CD14-positive monocyte (primary cell): ENCODE measurements at regions not wholly inside any gene's neighbourhood (a gene's known extent, or its start where the extent isn't known, plus 50 kb on each side); places are given as distances from the start of the nearest gene placed in this dataset.

ENCODE experiments used
- DNase-seq, 3 donors: peaks; one replicate each; pipeline ENCODE4 v3.0.0-alpha.2; 2011 to 2022
- H2AFZ ChIP-seq: 2 replicates; pipeline ENCODE4 v1.6.0; 2012; ENCODE audit warnings: mild to moderate bottlenecking, low read depth, low read length, inconsistent platforms; ENCODE audit not compliant: insufficient read depth, poor library complexity, severe bottlenecking
- H3K27ac ChIP-seq, 2 donors: 1 replicate in 1 of 2; 2 replicates in 1 of 2; pipeline ENCODE4 v1.5.1; 2012 to 2013; ENCODE audit warnings: low read length in 2 of 2, control low read depth in 1 of 2, inconsistent platforms in 1 of 2, low read depth in 1 of 2, mild to moderate bottlenecking in 1 of 2
- H3K27me3 ChIP-seq, 2 donors: one replicate each; pipeline versions ENCODE4 v1.6.0 to v1.6.1; 2011 to 2013; ENCODE audit warnings: low read length in 2 of 2; ENCODE audit not compliant: control insufficient read depth in 2 of 2, insufficient read depth in 2 of 2
- H3K36me3 ChIP-seq, 2 donors: replicated peaks in 1 of 2; 1 replicate in 1 of 2; 2 replicates in 1 of 2; pipeline versions ENCODE4 v1.5.1 to v1.6.1; 2012 to 2013; ENCODE audit warnings: low read length in 2 of 2, control low read depth in 1 of 2, inconsistent platforms in 1 of 2, mild to moderate bottlenecking in 1 of 2; ENCODE audit not compliant: insufficient read depth in 2 of 2, control insufficient read depth in 1 of 2
- H3K4me1 ChIP-seq, 2 donors: 1 replicate in 1 of 2; 2 replicates in 1 of 2; pipeline versions ENCODE4 v1.5.1 to v1.6.1; 2012 to 2013; ENCODE audit warnings: low read length in 2 of 2, control low read depth in 1 of 2, inconsistent platforms in 1 of 2, mild to moderate bottlenecking in 1 of 2, moderate library complexity in 1 of 2; ENCODE audit not compliant: insufficient read depth in 2 of 2, control insufficient read depth in 1 of 2
- H3K4me2 ChIP-seq: replicated peaks from 2 replicates; pipeline ENCODE3; 2012; ENCODE audit warnings: low read length, moderate library complexity, mild to moderate bottlenecking; ENCODE audit not compliant: poor library complexity, severe bottlenecking; ENCODE audit errors: extremely low read depth
- H3K4me3 ChIP-seq, 3 experiments: fragments of 200-600 bp in 1 of 3; sonication (generic) in 1 of 3; replicated peaks in 1 of 3; 1 replicate in 2 of 3; 2 replicates in 1 of 3; pipeline ENCODE4 v1.5.1; 2011 to 2013; ENCODE audit warnings: low read length in 3 of 3, mild to moderate bottlenecking in 3 of 3, control low read depth in 2 of 3, low read depth in 2 of 3, inconsistent platforms in 1 of 3, moderate library complexity in 1 of 3
- H3K79me2 ChIP-seq: 2 replicates; pipeline ENCODE4 v1.6.0; 2012; ENCODE audit warnings: mild to moderate bottlenecking, control low read depth, inconsistent platforms, low read length, moderate library complexity; ENCODE audit not compliant: insufficient read depth
- H3K9ac ChIP-seq: 2 replicates; pipeline ENCODE4 v1.6.0; 2017; ENCODE audit warnings: low read length, mild to moderate bottlenecking; ENCODE audit not compliant: insufficient read depth, poor library complexity, severe bottlenecking
- H3K9me3 ChIP-seq, 2 donors: replicated peaks in 1 of 2; 1 replicate in 1 of 2; 2 replicates in 1 of 2; pipeline versions ENCODE4 v1.5.1 to v1.6.1; 2012 to 2013; ENCODE audit warnings: low read length in 2 of 2, control low read depth in 1 of 2; ENCODE audit not compliant: control insufficient read depth in 1 of 2, insufficient read depth in 1 of 2
- H4K20me1 ChIP-seq: 2 replicates; pipeline ENCODE4 v1.6.0; 2012; ENCODE audit warnings: mild to moderate bottlenecking, low read length, control low read depth, moderate library complexity; ENCODE audit not compliant: insufficient read depth
- H3K27ac Mint-ChIP-seq, 7 donors: one replicate each; pipeline ENCODE4 v1.8.0; 2020; ENCODE audit warnings: mild to moderate bottlenecking in 7 of 7, mixed read lengths in 7 of 7, moderate library complexity in 6 of 7, inconsistent platforms in 2 of 7
- H3K27me3 Mint-ChIP-seq, 3 donors: one replicate each; pipeline ENCODE4 v1.8.0; 2021 to 2022; ENCODE audit warnings: low read depth in 3 of 3, mild to moderate bottlenecking in 3 of 3, mixed read lengths in 3 of 3, moderate library complexity in 3 of 3, inconsistent platforms in 1 of 3
- H3K36me3 Mint-ChIP-seq, 2 donors: one replicate each; pipeline ENCODE4 v1.8.0; 2020; ENCODE audit warnings: mixed read lengths in 2 of 2, inconsistent platforms in 1 of 2, mild to moderate bottlenecking in 1 of 2
- H3K4me1 Mint-ChIP-seq: one replicate; pipeline ENCODE4 v1.8.0; 2020; ENCODE audit warnings: mild to moderate bottlenecking, mixed read lengths
- H3K4me3 Mint-ChIP-seq, 2 donors: one replicate each; pipeline ENCODE4 v1.8.0; 2020; ENCODE audit warnings: mild to moderate bottlenecking in 2 of 2, mixed read lengths in 2 of 2, moderate library complexity in 1 of 2
- H3K9me3 Mint-ChIP-seq, 7 donors: one replicate each; pipeline ENCODE4 v1.8.0; 2020 to 2022; ENCODE audit warnings: mixed read lengths in 7 of 7, mild to moderate bottlenecking in 6 of 7, moderate library complexity in 6 of 7, inconsistent platforms in 2 of 7
- WGBS: methylation state at CpG from one replicate; pipeline ENCODE4 v1.1.5; 2013; ENCODE audit warnings: missing lambda C conversion rate; ENCODE audit not compliant: insufficient coverage; 5-methylcytosine and 5-hydroxymethylcytosine counted together
- intact Hi-C, 2 donors: fragments of 100-400 bp; cut with micrococcal nuclease; formaldehyde crosslinking; loops; one replicate each; pipeline versions ENCODE4 v1.15.0 to v1.15.1; 2023
- TF ChIP-seq, protein P1 (sequence below): fragments of 200-600 bp; IDR thresholded peaks from one replicate; pipeline ENCODE4 v1.8.0; 2022; ENCODE audit warnings: antibody characterized with exemption, mild to moderate bottlenecking

DNA sequence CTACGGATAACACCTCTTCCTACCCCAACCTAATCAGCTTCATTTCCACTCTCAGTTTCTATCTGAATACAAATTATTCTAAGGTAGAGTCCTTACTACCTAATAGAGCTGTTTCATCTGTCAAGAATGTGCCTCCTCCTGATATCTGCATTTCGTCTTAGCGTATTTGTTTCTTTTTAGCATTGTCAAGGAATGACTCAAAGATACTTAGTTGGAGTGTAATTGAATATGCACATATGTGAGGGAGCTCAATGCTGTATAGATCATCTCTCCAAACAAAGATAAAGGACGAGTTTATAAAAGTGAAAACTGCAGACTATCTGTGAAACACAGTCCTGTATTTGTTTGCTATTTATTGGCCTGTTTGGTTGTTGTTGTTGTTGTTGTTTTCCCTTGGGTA, 2059.4 kb upstream of the CELF4 start:
- intact Hi-C loops, result no loop called here
- Histone ChIP-seq H3K27ac (no peak overlapping the region), H3K4me3 (no peak overlapping the region), H3K4me1 (no peaks in the 10 kb centered on the region), H3K9me3 (no peaks in the 10 kb centered on the region), H3K79me2 (no peaks in the 10 kb centered on the region), H3K9ac (no peak overlapping the region), H3K4me2 (no peak overlapping the region), H4K20me1 (no peaks in the 10 kb centered on the region), H3K36me3 (no peaks in the 10 kb centered on the region), H3K27me3 (no peaks in the 10 kb centered on the region), H2AFZ (no peak overlapping the region)
- H3K27me3 Mint-ChIP-seq, result no peaks in the 10 kb centered on the region
- TF ChIP-seq, protein P1, sequence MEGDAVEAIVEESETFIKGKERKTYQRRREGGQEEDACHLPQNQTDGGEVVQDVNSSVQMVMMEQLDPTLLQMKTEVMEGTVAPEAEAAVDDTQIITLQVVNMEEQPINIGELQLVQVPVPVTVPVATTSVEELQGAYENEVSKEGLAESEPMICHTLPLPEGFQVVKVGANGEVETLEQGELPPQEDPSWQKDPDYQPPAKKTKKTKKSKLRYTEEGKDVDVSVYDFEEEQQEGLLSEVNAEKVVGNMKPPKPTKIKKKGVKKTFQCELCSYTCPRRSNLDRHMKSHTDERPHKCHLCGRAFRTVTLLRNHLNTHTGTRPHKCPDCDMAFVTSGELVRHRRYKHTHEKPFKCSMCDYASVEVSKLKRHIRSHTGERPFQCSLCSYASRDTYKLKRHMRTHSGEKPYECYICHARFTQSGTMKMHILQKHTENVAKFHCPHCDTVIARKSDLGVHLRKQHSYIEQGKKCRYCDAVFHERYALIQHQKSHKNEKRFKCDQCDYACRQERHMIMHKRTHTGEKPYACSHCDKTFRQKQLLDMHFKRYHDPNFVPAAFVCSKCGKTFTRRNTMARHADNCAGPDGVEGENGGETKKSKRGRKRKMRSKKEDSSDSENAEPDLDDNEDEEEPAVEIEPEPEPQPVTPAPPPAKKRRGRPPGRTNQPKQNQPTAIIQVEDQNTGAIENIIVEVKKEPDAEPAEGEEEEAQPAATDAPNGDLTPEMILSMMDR, result no peak
- H3K4me3 Mint-ChIP-seq, result no peak overlapping the region
- H3K4me1 Mint-ChIP-seq, result no peaks in the 10 kb centered on the region
- WGBS, result 100% methylated on average over 1 of the region's 4 CpGs
- no peak overlapping the region for H3K27ac Mint-ChIP-seq
- H3K36me3 Mint-ChIP-seq, result no peaks in the 10 kb centered on the region
- H3K9me3 Mint-ChIP-seq, result peaks cover 0 to 5% (median 0%) of the 10 kb centered on the region in 7 donors
- no peak for DNase-seq

DNA sequence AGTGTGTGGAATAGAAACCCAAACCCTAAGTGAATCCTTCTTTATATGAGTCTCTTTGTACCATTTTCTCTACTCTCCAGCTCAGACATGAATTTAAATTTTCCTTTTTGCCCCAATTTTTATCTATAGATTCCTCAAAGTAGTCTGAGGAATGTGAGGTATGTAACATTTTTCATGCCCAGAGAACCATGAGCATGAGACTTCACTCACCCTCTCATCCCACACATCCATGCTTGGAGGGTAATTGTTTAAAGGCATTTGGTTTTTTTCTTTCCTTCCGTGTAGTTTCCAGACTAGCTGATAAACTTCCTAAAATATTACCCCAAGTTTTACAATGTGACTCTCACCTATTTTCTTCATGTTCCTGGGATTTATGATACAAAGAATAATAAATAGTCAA, 2056.8 kb upstream of the CELF4 start:
- Mint-ChIP-seq H3K4me3 (no peak overlapping the region), H3K27me3 (peaks cover 0 to 1% (median 0%) of the 10 kb centered on the region in 3 donors), H3K36me3 (no peaks in the 10 kb centered on the region), H3K27ac (no peak overlapping the region), H3K4me1 (no peaks in the 10 kb centered on the region), H3K9me3 (peaks cover 0 to 16% (median 10%) of the 10 kb centered on the region in 7 donors)
- no peak overlapping the region for H3K4me3 ChIP-seq
- no peak overlapping the region for H2AFZ ChIP-seq
- no peaks in the 10 kb centered on the region for H4K20me1 ChIP-seq
- WGBS, result no CpG with 5 or more reads among the region's 1 CpG
- no peak overlapping the region for H3K4me2 ChIP-seq
- H3K4me1 ChIP-seq, result no peaks in the 10 kb centered on the region
- H3K9ac ChIP-seq, result no peak overlapping the region
- DNase-seq, result no peak
- H3K27ac ChIP-seq, result no peak overlapping the region
- H3K9me3 ChIP-seq, result peaks cover 0 to 17% of the 10 kb centered on the region in 2 donors
- intact Hi-C loops, result no loop called here
- TF ChIP-seq, protein P1, result no peak
- H3K36me3 ChIP-seq, result no peaks in the 10 kb centered on the region
- H3K79me2 ChIP-seq, result no peaks in the 10 kb centered on the region
- no peaks in the 10 kb centered on the region for H3K27me3 ChIP-seq
